ENCODE measurements at regions not wholly inside any gene's neighbourhood (a gene's known extent, or its start where the extent isn't known, plus 50 kb on each side); places are given as distances from the start of the nearest gene placed in this dataset.

- TF ChIP-seq EP300 (IDR thresholded peaks at IDR 0.05; ENCODE audit: borderline replicate concordance in 1 of 2, low read depth in 1 of 2, low read length in 1 of 2) (no peak), TAF1 (IDR thresholded peaks at IDR 0.05; ENCODE audit: borderline replicate concordance, low read depth, low read length) (no peak), RFX5 (IDR thresholded peaks at IDR 0.05; ENCODE audit: low read length) (no peak), SIN3A (IDR thresholded peaks at IDR 0.05; ENCODE audit: borderline replicate concordance, low read depth, low read length) (no peak), TEAD4 (IDR thresholded peaks at IDR 0.05; ENCODE audit: borderline replicate concordance, insufficient read depth) (no peak), POLR2AphosphoS5 (IDR thresholded peaks at IDR 0.05; ENCODE audit: low read depth, low read length) (no peak), CTCF (IDR thresholded peaks at IDR 0.05) (no peak), NFIC (IDR thresholded peaks at IDR 0.05; ENCODE audit: borderline replicate concordance) (no peak), JUND (IDR thresholded peaks at IDR 0.05) (no peak)
These were observed 196.2 kb upstream of the TENT5D start for GRCh38 chrX:80223982-80224579.

Data from SK-N-SH (cell line).